C4-2B (cell line): ENCODE measurements at regions not wholly inside any gene's neighbourhood (a gene's known extent, or its start where the extent isn't known, plus 50 kb on each side); places are given as distances from the start of the nearest gene placed in this dataset.

Experiments used
- H3K27ac ChIP-seq: fragments of 450-650 bp; 2 replicates; pipeline ENCODE4 v1.5.1; 2017
- CTCF ChIP-seq: fragments of 450-650 bp; conservative IDR thresholded peaks from 2 replicates; pipeline ENCODE4 v1.5.1; 2017; ENCODE audit warnings: mild to moderate bottlenecking
- ZFX ChIP-seq: fragments of 450-650 bp; IDR thresholded peaks from 2 replicates; pipeline ENCODE4 v1.6.1; 2017

- H3K27ac ChIP-seq = no peak overlapping the region
- TF ChIP-seq ZFX (no peak), CTCF (no peak)
Observed at GRCh38 chr13:68697551-68697950, 1410.1 kb upstream of the ATXN8OS start.

GRCh38 chr13:68696907-68697306 lies 1410.7 kb upstream of the ATXN8OS start:
- TF ChIP-seq CTCF = no peak
- TF ChIP-seq ZFX = no peak
- H3K27ac ChIP-seq = no peak overlapping the region

- H3K27ac ChIP-seq = no peak overlapping the region
- TF ChIP-seq ZFX (no peak), CTCF (no peak)
Observed at GRCh38 chr13:68692049-68692448, 1415.6 kb upstream of the ATXN8OS start.

DNA sequence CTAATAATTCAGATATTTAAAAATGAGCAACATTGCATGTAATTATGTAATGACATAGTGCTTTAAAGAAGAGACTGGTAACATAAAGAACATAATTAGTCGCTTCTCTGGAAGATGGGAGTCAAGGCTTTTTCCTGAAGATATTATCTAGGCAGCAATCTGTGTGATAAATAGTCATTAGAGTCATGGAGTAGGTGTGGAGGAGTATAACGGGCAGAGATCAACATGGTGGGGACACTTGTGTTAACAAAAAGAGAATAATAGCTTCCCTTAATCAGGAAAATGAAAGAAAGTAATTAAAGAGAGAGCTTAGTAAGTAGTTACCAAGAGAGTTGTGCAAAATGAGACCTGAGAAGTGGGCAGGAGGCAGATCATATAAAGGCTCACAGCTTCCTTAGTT lies 1417.1 kb upstream of the ATXN8OS start:
- no peak overlapping the region for H3K27ac ChIP-seq
- TF ChIP-seq CTCF = no peak
- TF ChIP-seq ZFX = no peak

GRCh38 chr13:68676513-68677115 lies 1431.0 kb upstream of the ATXN8OS start:
- TF ChIP-seq CTCF (no peak), ZFX (no peak)
- H3K27ac ChIP-seq = no peak overlapping the region

DNA sequence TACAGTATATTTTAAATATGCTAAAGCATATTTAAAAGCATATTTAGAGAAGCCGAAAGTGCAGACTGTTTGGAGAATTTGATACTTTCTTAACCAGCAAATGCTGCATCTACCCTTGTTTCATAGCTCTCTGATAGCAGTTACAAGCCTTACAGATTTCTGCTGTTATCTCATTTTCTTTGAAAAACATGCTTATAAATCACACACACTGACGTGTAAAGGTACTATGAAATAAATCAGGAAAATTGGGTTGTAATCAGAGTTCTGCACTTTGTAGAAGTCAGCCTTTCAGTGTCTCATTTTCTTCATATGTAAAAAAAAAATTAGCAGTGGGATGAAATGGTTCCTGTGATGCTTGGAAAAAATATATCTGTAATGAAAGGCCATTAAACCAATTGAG lies 1432.4 kb upstream of the ATXN8OS start:
- TF ChIP-seq ZFX = no peak
- no peak for TF ChIP-seq CTCF
- H3K27ac ChIP-seq = no peak overlapping the region

DNA sequence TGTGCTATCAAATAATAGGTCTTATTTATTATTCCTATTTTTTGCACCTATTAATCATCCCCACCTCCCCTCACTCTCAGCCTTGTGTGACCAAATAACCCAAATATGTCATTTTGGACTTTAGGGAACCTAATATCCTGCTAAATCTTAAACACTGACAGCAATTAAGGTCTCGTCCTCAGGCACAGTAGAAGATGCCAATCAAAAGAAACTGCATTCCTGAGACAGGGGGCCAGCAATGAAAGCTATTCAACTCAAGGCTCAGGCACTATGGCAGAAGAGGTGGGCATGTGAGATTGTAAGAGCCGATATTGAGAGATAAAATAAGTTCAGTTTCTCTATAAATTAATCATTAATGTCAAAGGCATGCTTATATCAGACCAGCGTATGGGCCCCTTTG lies 1437.7 kb upstream of the PCDH9 start:
- no peak overlapping the region for H3K27ac ChIP-seq
- TF ChIP-seq ZFX (no peak), CTCF (no peak)
